ENCODE measurements at regions not wholly inside any gene's neighbourhood (a gene's known extent, or its start where the extent isn't known, plus 50 kb on each side); places are given as distances from the start of the nearest gene placed in this dataset.
"Not testable (repeated sequence)": the region's sequence is repeated elsewhere in the genome, so short reads cannot be mapped to it uniquely, and the experiment has no call there.

- TF ChIP-seq, protein P1, sequence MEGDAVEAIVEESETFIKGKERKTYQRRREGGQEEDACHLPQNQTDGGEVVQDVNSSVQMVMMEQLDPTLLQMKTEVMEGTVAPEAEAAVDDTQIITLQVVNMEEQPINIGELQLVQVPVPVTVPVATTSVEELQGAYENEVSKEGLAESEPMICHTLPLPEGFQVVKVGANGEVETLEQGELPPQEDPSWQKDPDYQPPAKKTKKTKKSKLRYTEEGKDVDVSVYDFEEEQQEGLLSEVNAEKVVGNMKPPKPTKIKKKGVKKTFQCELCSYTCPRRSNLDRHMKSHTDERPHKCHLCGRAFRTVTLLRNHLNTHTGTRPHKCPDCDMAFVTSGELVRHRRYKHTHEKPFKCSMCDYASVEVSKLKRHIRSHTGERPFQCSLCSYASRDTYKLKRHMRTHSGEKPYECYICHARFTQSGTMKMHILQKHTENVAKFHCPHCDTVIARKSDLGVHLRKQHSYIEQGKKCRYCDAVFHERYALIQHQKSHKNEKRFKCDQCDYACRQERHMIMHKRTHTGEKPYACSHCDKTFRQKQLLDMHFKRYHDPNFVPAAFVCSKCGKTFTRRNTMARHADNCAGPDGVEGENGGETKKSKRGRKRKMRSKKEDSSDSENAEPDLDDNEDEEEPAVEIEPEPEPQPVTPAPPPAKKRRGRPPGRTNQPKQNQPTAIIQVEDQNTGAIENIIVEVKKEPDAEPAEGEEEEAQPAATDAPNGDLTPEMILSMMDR (IDR thresholded peaks at IDR 0.05; ENCODE audit: insufficient read depth, low read length, poor library complexity, severe bottlenecking): no peak
- no peak for DNase-seq (ENCODE audit: extremely low read depth, insufficient read length)
- no peaks in the 10 kb centered on the region for H3K36me3 ChIP-seq (ENCODE audit: control insufficient read depth, insufficient read depth, low read length)
- H3K4me3 ChIP-seq (replicated peaks; ENCODE audit: low read depth, low read length): no peak overlapping the region
- H3K27me3 ChIP-seq (replicated peaks; ENCODE audit: control insufficient read depth, insufficient read depth, low read length): no peaks in the 10 kb centered on the region
These were observed 843.0 kb upstream of the ATXN8OS start for GRCh38 chr13:69264362-69265334.

DNA sequence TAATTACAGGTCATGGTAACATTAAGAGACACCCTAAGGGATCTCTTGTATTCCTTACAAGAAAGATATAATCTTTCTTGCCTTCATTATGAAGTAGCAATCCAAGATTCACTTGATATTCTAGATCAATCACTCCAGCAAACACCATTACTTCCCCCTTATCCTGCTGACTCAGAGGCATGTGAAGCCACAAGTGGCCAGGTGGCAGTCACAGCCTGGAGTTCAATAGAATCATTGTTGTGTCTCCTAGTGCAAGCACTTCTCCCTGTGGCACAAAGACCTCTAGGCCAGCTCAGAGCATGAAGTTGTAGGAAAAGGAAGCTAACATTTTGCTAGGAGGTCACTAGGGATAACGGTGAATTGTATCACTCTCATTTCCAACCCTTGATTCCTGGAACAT, 864.3 kb upstream of the ATXN8OS start:
- DNase-seq (ENCODE audit: extremely low read depth, insufficient read length): no peak
- Histone ChIP-seq H3K27me3 (replicated peaks; ENCODE audit: control insufficient read depth, insufficient read depth, low read length) (no peaks in the 10 kb centered on the region), H3K4me3 (replicated peaks; ENCODE audit: low read depth, low read length) (no peak overlapping the region), H3K36me3 (ENCODE audit: control insufficient read depth, insufficient read depth, low read length) (no peaks in the 10 kb centered on the region)
- TF ChIP-seq, protein P1 (IDR thresholded peaks at IDR 0.05; ENCODE audit: insufficient read depth, low read length, poor library complexity, severe bottlenecking): no peak

DNA sequence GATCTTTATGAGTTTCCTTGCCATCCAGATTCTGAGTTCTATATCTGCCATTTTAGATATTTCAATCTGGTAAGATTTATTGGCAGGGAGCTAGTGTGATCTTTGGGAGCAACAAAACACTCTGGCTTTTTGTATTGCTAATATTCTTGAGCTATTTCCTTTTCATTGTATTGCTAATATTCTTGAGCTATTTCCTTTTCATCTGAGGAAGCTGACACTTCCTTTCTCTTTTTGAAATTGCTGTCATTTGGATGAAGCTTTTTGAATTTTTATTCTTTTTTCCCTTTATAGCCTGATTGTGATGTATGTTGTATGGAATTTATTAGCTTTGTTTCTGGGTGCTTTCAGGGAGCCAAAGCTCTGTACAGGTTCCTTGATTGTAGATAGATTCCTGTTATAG, 873.5 kb upstream of the ATXN8OS start:
- no peak overlapping the region for H3K4me3 ChIP-seq (replicated peaks; ENCODE audit: low read depth, low read length)
- H3K36me3 ChIP-seq (ENCODE audit: control insufficient read depth, insufficient read depth, low read length): no peaks in the 10 kb centered on the region
- no peaks in the 10 kb centered on the region for H3K27me3 ChIP-seq (replicated peaks; ENCODE audit: control insufficient read depth, insufficient read depth, low read length)
- TF ChIP-seq, protein P1 (IDR thresholded peaks at IDR 0.05; ENCODE audit: insufficient read depth, low read length, poor library complexity, severe bottlenecking): no peak
- no peak for DNase-seq (ENCODE audit: extremely low read depth, insufficient read length)

- DNase-seq (ENCODE audit: extremely low read depth, insufficient read length): no peak
- Histone ChIP-seq H3K36me3 (ENCODE audit: control insufficient read depth, insufficient read depth, low read length) (no peaks in the 10 kb centered on the region), H3K4me3 (replicated peaks; ENCODE audit: low read depth, low read length) (no peak overlapping the region), H3K27me3 (replicated peaks; ENCODE audit: control insufficient read depth, insufficient read depth, low read length) (no peaks in the 10 kb centered on the region)
- TF ChIP-seq, protein P1 (IDR thresholded peaks at IDR 0.05; ENCODE audit: insufficient read depth, low read length, poor library complexity, severe bottlenecking): no peak
These were observed 881.2 kb upstream of the ATXN8OS start for GRCh38 chr13:69226427-69226826.

DNA sequence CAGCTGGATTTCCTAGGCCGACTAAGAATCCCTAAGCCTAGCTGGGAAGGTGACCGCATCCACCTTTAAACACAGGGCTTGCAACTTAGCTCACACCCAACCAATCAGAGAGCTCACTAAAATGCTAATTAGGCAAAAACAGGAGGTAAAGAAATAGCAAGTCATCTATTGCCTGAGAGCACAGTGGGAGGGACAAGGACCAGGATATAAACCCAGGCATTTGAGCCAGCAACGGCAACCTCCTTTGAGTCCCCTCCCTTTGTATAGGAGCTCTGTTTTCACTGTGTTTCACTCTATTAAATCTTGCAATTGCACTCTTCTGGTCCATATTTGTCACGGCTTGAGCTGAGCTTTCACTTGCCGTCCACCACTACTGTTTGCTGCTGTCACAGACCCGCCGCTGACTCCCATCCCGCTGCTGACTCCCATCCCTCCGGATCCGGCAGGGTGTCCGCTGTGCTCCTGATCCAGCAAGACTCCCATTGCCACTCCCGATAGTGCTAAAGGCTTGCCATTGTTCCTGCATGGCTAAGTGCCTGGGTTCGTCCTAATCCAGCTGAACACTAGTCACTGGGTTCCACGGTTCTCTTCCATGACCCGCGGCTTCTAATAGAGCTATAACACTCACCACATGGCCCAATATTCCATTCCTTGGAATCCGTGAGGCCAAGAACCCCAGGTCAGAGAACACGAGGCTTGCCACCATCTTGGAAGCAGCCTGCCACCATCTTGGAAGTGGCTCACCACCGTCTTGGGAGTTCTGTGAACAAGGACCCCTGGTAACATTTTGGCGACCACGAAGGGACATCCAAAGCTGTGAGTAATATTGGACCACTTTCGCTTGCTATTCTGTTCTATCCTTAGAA, 885.8 kb upstream of the ATXN8OS start:
- not testable (repeated sequence) for DNase-seq (ENCODE audit: extremely low read depth, insufficient read length); H3K27me3 ChIP-seq (replicated peaks; ENCODE audit: control insufficient read depth, insufficient read depth, low read length); H3K4me3 ChIP-seq (replicated peaks; ENCODE audit: low read depth, low read length); H3K36me3 ChIP-seq (ENCODE audit: control insufficient read depth, insufficient read depth, low read length)

- no peak for DNase-seq (ENCODE audit: extremely low read depth, insufficient read length)
- TF ChIP-seq, protein P1 (IDR thresholded peaks at IDR 0.05; ENCODE audit: insufficient read depth, low read length, poor library complexity, severe bottlenecking): no peak
- H3K4me3 ChIP-seq (replicated peaks; ENCODE audit: low read depth, low read length): no peak overlapping the region
- H3K36me3 ChIP-seq (ENCODE audit: control insufficient read depth, insufficient read depth, low read length): no peaks in the 10 kb centered on the region
- H3K27me3 ChIP-seq (replicated peaks; ENCODE audit: control insufficient read depth, insufficient read depth, low read length): no peaks in the 10 kb centered on the region
These were observed 894.2 kb upstream of the ATXN8OS start for GRCh38 chr13:69213396-69213795.
